ENCODE measurements at regions not wholly inside any gene's neighbourhood (a gene's known extent, or its start where the extent isn't known, plus 50 kb on each side); places are given as distances from the start of the nearest gene placed in this dataset.
"Not testable (repeated sequence)": the region's sequence is repeated elsewhere in the genome, so short reads cannot be mapped to it uniquely, and the experiment has no call there.

DNA sequence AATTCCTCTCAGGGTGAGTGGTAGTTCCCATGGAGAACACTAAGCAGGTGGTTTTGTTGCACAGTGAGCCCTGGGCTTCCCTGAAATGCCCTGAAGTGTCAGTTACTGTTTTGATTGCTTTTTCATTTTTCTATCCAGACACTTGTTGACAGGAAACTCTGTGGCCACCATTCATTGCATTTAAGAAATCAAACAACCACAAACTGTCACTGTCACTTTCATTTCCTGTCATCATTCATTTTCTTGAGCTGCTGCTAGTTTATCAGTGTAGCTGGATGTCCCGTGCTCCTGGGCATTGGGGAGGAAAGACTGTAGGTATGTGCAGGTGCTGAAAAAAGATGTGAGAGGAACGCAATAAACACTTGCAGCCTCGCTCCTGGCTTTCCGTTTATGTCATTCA, 891.6 kb upstream of the ZEB2 start:
- DNase-seq (ENCODE audit: low spot score), result no peak

DNA sequence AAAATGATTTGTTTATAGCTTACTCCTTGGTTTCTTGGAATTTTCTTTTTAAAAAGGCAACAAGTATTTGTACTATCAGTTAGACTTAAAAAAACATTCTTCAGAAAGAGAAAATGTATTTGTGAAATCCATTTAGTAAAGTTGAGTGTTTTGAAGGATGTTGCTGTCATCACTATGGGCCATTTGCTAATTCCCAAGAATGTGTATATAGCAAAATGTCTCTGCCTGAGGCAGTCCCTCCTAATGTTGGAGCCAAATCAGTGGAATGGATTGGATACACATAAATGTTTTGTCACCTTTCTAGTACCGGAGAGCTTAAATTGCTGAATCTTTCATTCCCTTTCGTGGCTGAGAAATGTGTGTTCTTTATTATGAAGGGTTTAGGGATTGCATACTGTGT, 890.2 kb upstream of the ZEB2 start:
- DNase-seq (ENCODE audit: low spot score), result no peak

DNA sequence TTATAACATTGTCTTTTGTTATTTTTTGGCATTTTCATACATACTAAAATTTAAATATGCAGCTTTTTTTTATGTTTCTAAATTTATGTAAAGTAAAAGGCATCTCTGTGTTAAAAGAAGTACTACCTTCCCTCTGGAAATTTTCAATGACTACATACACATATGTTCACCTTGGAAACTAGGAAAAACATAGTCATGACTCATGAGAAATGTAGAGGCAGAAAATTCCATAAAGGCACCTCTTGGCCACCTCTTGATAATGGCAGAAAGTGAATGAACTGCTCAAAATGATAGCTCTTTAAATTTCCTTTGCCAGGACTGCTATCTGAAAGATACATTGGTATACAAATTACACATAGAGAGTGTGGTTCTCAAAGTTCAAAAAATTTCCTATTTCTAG, 889.1 kb upstream of the ZEB2 start:
- DNase-seq (ENCODE audit: low spot score), result no peak

DNA sequence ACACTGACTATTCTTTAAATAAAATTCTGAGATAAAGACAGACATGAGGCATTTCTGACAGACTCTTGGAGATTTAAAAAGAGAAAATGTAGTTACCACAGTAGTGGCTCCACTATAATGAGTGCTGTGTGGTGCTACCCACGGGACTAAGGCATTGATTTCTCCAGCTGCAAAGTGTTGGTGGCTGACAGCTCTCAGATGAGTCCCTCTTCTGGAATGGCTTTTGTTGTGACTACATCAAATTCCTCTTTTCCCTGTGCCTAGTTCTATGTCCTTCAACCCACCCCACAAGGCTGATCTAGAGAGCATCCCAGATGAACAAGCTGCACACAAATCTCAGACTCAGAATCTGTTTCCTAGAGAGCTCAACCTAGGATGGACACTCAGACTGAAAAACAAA, 884.8 kb upstream of the ZEB2 start:
- DNase-seq (ENCODE audit: low spot score), result no peak

DNA sequence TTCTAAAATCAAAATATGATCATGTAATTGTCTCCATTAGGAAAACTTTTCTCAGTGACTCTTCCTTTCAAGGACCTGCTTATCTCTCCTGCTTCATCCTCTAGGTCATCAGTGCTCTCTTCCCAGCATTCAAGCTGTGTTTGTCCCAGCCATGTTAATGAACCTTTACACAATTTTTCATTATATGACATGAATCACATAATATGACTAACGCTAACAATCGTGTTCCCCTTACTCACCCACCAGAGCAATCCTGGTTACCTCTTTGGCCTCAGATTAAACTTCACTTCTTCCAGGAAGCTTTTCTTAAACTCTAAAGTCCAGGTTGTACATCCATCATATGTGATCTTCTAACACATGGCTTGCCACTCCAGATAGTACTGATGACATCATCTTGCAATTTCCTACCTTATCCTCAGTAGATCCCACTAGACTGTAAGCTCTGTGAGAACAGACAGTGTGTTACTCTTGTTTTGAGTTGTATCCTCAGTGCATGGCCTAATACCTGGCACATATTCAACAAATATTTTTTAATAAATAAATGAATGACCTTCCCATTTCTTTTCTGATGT, 882.9 kb upstream of the ZEB2 start:
- DNase-seq (ENCODE audit: low spot score), result no peak

DNA sequence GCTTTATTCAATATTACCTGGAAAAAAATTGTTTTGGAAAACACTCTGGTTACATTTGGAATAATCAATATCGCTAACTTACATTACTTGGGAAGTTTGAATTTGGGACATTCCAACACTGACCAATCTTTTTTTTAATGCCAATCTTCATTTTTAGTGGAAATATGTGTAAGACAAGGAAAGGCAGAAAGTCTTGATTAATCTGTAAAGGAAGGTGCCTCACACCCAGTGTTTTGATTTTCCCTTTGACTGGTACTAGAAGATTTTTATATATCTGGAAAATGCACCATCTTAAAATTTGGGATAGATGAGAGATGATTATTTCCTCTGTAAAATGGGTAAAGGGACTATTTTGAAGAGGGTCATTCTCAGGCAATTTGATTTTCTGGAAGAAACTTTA, 879.2 kb upstream of the ZEB2 start:
- no peak for DNase-seq (ENCODE audit: low spot score)

DNA sequence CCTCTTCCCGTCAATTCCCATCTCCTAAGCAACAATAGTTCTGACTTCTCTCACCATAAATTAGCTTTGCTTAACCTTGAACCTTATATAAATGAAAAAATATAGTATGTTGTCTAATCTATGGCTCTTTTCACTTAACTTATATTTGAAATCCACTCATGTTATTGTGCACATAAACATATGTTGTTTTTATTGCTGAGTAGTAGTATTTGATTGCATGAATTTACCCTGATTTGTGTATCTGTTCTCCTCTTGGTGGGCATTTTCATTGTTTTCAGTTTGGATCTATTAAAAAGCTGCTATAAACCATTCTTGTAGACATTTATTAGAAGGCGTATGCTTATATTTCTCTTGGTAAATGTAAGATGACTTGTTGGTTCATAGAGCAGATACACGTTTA, 874.3 kb upstream of the ZEB2 start:
- no peak for DNase-seq (ENCODE audit: low spot score)

DNA sequence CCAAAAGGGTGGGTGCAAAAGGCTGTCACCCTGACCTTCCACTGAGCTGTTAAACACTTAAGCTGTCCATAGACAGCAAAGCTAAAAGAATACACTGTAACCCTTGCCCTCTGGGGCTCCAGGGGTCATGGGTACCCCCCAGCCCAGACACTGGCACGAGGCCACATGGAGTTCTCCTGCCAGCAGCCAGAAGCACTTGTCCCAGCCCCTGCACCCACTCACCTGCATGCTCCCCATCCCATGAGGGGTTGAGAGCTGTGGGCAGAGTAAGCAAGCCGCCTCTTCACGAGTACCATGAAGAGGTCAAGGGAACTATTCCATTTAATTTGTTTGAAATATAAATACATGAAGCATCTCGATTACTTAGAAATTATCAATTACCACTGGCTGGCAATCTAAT, 867.1 kb upstream of the ZEB2 start:
- DNase-seq (ENCODE audit: low spot score), result no peak

DNA sequence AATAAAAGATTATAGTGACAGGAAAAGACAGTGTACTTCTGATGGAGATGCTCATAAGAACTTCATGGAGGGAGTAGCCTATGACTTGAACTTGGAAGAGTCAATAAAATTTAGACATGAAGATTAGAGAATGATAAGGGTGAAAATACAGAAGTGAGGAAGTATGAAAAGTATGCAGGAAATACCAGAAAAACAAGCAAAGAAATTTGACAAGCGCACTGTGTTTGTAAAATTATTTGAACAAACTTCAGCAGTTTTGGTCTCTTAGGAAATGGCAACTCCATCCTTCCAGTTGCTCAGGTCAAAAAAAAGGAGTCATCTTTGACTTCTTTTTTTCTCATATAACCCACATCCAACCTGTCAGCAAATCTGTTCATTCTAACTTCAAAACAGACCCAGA, 864.0 kb upstream of the ZEB2 start:
- DNase-seq (ENCODE audit: low spot score), result no peak

DNA sequence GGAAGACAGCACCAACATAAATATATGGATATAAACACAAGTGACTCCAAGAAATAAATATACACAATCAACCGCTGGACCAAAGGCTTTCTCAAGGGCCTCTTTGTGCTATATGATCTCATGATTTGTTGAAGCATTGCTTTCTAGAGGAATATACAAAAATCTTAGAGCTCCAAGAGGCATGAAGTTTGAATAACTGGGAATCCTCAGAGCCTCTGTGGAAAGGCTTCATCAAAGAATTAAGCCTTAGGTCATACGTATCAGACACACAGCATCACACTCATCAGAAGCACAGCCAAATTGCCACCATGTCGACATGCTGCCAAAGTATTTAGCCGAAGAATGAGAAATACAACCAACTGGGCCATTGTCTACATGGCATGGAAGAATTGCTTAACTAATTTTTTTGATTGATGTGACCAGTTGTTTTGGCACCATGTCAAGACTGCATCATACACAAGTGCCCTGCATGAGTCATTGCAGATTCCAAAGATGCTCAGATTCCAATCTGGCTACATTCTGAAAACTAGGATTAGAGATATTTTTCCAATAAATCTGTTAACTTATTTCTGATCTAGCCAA, 860.6 kb upstream of the ZEB2 start:
- DNase-seq (ENCODE audit: low spot score), result no peak

DNA sequence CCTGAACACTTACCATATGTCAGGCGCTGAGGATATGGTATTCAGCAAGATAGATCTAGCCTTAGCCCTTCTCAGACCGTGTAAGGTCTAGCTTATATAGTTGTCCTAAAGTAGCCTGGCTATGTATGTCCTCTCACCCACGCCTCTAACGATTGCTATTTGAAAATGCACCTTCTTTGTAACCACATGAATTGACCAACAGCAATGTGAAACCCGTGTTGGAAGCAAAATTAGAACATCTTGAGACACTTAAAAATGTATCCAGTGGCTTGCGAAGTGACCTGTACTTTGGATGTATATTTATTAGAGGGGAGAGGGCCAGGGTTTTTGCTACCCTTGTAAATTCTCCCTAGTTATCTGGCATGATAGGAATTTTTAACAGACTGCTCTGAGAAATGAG, 860.0 kb upstream of the ZEB2 start:
- DNase-seq (ENCODE audit: low spot score), result no peak

DNA sequence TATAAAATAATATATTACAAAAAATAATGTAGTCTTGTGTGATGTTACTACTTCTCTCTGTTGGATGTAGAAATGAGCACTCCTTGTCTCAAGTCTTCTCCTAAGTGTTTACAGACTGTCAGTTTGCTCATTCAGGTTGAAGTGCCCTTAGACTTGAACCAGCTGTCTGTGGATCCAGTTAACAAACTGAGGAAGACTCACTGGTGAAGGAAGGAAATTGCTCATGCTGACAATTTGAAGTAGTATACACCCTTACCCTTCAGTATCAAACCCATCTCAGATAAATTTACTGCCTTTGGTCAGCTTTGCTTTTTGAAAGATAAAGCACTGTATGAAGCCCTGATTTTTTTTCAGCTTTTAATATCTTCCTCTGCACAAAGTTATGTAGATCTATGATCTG, 854.2 kb upstream of the ZEB2 start:
- DNase-seq (ENCODE audit: low spot score), result no peak

DNA sequence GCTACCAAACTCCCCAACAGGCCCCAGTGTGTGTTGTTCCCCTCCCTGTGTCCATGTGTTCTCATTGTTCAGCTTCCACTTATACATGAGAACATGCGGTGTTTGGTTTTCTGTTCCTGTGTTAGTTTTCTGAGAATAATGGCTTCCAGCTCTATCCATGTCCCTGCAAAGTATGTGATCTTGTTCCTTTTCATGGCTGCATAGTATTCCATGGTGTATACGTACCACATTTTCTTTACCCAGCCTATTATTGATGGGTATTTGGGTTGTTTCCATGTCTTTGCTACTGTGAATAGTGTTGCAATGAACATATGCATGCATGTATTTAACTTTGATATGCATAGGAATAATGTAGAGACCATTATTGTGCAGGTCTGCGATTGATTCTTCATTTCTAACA, 847.4 kb upstream of the ZEB2 start:
- DNase-seq (ENCODE audit: low spot score), result not testable (repeated sequence)

DNA sequence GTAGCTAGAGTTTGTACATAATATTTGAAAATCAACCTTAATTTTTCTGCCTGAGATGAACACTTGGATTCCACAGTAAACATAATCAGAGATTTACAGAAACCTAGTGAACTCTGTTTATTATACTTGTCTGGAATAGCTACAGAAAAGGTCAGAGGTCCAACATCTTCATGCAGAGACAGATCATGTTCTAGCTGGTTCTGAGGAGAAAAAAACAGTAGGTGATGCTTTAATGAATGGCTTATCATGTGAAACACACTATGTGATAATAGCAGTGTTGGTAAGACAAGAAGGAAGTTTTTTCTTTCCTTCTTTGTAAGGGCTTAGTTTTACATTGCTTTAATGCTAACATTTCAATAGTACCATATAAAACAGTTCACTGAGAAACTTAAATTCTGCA, 846.4 kb upstream of the ZEB2 start:
- DNase-seq (ENCODE audit: low spot score), result no peak

DNA sequence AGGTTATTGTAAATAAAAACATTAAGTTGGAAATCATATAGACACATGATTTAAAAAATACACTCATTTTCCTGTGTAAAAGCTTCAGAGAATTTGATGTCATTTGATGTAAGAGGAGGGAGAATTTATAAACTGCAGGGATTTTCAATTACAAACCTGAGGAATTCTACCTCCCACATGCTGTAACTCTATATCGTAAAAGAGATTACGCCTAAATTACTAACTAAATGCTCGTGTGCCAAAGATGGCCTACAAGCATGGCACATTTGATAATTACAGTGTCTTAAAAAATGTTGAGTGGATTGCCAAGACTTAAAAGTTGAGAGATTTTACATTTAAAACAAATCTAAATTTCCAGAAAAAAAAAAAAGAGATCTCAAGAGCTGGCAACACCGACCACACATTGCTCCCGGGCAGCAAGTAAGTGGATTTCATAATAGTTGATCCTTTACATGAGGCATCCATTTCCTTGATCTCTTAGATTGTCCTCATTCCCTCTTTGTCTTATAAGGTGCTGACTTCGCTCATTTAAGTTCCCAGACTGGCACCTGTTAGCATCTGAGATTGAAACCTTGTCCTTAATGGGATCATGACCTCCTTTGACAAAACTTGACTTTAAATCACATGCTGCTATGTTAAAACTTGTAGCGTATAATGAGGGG, 840.3 kb upstream of the ZEB2 start:
- DNase-seq (ENCODE audit: low spot score), result no peak

DNA sequence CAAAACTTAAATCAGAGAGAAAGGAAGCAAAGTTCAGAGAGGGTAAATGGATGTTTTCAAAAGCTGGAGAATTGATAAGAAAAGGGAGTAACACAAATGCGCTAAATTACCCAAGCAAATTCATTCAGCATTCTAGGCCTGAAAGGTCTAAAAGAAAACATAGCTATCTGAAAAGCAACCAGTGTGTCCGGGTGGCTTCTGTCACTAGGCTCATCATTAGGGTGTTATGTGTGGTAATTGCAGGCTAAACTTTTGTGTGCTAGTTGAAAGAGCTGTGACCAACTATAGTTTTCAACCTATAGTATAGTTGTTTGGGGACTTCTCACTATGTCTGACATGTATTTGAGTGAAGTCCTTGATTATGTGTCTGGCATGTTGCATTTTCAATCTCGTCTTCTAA, 839.6 kb upstream of the ZEB2 start:
- DNase-seq (ENCODE audit: low spot score), result no peak

DNA sequence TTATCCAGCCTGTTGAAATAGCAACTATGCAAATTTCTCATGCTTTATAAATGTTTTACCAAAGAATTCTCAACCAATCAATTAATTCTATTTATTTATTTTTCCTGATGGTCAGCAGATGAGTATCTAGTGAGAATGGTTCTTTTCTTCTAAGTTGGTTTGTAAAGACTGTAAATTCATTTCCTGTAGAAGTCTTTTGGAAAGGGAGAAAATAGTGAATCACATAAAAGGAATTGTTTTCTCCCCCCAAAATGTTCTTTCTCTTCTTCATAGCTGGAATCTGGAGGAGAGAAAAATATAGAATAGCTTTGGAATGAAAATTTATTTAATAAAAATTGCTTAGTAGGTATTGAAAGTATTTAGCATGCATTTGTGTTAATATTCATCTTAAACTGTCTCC, 836.1 kb upstream of the ZEB2 start:
- no peak for DNase-seq (ENCODE audit: low spot score)

DNA sequence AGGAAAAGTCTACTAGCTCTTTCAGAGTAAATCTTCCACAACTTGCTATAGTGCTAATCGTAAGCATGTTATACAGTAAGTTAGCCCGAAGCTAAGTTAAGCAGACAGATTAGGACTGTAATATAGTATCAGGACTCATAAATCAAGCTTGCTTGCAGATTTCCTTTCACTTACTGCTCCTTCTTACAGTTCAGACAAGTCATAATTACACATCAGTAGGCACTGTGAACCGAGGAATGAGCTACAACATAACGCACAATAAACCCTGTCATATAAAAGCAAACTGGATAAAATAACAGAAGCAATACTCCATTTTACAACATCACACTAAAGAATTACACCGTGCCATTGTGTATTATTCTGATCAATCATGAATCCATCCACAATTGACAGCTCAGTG, 832.6 kb upstream of the ZEB2 start:
- DNase-seq (ENCODE audit: low spot score), result no peak

DNA sequence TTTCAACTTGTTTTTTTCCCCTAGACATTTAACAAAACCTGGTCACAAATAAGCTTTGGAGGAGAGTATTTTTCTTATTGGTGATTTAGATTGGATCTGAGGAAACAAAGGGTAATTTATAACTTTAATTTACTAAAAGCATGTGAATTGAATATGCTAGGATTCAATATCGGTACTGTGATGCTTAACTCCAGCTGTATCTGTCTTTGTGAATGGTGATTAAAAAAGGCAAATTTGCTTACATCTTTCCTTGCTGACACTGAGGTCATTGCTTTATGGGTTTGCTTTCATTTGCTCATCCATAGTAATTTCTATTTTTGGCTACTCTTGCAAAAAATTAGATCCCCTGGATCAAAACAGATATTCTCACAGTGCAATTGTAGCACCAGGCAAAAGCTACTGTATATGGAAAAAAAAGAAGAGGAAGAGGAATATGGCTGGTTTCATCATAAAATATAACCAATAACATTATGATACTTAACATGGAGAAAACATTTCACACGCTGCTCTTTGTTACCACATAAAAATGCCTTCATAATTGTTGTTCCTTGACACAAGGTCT, 832.0 kb upstream of the ZEB2 start:
- no peak for DNase-seq (ENCODE audit: low spot score)

DNA sequence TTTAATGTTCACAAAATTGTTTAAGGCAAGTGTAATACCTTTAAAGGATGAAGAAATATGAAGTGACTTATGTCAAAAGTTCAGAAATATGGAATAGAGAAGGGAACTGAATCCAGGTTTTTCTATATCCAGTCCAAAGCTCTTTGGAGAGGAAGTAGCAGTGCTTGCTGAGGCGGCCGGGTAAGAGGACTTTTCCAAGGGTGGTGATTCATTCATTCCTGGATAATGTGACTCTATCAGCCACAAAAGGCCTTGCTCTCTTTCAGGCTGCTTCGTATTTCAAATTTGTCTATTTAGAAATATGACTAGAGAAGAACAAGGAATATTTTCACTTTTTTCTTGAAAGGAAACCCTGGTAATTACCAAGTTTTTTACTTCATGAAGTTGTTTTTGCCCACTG, 830.1 kb upstream of the ZEB2 start:
- DNase-seq (ENCODE audit: low spot score), result no peak

DNA sequence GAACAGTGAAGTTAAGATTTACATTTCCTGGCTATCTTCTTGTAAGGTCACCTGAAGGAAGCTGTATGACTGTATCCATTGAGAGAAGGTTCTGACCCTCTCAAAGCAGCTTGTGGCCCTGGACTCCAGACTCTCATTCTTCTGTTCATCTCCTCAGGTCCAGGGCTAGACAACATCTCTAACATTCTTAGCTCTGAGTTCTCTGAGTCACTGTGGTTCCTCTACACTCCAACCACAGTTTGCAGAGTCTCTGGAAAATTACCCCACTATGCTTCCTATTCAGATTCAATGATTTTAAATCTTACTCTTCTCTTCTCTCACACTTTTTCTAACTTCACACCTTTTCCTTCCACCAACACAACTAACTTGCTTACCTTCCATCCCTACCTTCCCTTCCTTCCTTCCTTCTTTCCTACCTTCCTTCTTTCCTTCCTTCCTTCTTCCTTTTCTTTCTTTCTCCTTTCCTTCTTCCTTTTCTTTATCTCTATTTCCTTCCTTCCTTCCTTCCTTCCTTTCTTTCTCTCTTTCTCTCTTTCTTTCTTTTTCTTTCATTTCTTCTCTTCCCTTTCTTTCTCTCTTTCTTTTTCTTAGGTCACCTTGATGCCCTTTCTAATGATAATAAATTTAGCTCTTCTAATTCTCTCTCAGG, 824.3 kb upstream of the ZEB2 start:
- DNase-seq (ENCODE audit: low spot score), result no peak

DNA sequence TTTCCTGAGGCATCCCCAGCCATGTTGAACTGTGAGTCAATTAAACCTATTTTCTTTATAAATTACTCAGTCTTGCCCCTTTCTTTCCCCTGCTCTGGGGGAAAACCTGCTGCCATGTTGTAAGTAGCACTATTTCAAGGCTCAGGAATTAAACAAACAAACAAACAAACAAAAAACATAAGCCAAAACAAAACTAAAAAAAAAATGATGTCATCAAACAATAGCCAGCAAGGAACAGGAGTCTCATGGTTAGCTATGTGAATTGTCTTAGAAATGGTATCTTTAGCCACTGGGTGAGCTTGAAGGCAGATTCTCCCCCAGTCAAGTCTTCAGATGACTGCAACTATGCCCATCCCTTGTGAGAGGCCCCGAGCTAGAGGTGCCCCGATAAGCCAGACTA, 823.4 kb upstream of the ZEB2 start:
- DNase-seq (ENCODE audit: low spot score), result no peak

DNA sequence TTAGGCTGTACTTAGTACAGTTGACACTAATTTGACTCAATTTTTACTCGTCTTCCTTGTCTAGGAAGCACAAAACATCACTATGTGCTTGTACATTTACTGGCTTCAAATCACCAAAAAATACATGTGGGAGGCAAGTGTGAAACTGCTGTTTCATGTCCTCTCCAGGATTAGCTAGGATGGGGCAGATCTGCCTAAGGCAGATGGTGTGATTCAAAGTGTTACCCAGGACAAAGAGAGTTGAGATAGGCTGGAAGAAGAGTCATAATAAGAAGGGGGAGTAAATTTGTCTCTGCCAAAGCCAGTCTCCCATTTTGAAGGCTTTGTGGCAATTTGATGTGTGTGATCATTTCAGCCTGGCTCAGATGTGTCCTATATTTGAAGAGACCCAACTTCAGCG, 821.6 kb upstream of the ZEB2 start:
- DNase-seq (ENCODE audit: low spot score), result no peak
